AG04449 (cell line): ENCODE measurements at regions not wholly inside any gene's neighbourhood (a gene's known extent, or its start where the extent isn't known, plus 50 kb on each side); places are given as distances from the start of the nearest gene placed in this dataset.

Experiments
- CTCF ChIA-PET: fragments of 350-600 bp; formaldehyde crosslinking; extraction: SDS; loops from one replicate; lab custom pipeline; 2021; ENCODE audit warnings: antibody characterized with exemption; lab: Yijun Ruan, JAX
- POLR2A ChIA-PET: fragments of 400-600, 350-600 bp; formaldehyde crosslinking; extraction: SDS; loops from one replicate; lab custom pipeline; 2020; ENCODE audit warnings: antibody characterized with exemption, inconsistent platforms; lab: Yijun Ruan, JAX
- DNase-seq: peaks from one replicate; pipeline ENCODE4 v3.0.0-alpha.2; 2010; ENCODE audit warnings: low read depth, low spot score
- H3K4me3 ChIP-seq: 2 replicates; pipeline ENCODE4 v1.5.1; 2011; ENCODE audit warnings: low read depth, mild to moderate bottlenecking, control low read depth, low read length
- TF ChIP-seq, protein P1 (sequence below): IDR thresholded peaks from one replicate; pipeline ENCODE4 v1.5.1; 2011; ENCODE audit warnings: mild to moderate bottlenecking, moderate library complexity, low read length, control low read depth, inconsistent platforms; ENCODE audit not compliant: insufficient read depth; ENCODE audit errors: missing control alignments

DNA sequence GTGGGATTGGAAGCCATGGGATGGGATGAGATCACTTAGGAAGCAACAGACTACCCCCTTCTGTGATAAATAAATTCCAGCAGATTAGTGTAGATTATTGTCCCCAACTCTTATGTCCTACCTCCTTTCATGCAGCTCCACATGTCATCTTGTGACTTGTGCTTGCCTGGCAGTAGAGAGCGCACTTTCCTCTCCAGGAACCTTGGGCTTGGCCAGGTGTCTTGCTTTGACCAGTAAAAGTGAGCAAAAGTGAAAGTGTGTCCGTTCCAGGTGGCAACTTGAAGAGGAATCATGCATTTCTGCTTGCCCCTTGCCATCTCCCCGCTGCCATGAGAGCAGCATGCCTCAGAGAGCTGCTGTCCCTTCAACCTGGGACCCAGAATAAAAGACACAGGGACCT lies 122.9 kb upstream of the ERG start:
- TF ChIP-seq, protein P1, sequence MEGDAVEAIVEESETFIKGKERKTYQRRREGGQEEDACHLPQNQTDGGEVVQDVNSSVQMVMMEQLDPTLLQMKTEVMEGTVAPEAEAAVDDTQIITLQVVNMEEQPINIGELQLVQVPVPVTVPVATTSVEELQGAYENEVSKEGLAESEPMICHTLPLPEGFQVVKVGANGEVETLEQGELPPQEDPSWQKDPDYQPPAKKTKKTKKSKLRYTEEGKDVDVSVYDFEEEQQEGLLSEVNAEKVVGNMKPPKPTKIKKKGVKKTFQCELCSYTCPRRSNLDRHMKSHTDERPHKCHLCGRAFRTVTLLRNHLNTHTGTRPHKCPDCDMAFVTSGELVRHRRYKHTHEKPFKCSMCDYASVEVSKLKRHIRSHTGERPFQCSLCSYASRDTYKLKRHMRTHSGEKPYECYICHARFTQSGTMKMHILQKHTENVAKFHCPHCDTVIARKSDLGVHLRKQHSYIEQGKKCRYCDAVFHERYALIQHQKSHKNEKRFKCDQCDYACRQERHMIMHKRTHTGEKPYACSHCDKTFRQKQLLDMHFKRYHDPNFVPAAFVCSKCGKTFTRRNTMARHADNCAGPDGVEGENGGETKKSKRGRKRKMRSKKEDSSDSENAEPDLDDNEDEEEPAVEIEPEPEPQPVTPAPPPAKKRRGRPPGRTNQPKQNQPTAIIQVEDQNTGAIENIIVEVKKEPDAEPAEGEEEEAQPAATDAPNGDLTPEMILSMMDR = no peak
- no peak overlapping the region for H3K4me3 ChIP-seq
- no peak for DNase-seq
- ChIA-PET POLR2A (no interaction called here), CTCF (no interaction called here)

DNA sequence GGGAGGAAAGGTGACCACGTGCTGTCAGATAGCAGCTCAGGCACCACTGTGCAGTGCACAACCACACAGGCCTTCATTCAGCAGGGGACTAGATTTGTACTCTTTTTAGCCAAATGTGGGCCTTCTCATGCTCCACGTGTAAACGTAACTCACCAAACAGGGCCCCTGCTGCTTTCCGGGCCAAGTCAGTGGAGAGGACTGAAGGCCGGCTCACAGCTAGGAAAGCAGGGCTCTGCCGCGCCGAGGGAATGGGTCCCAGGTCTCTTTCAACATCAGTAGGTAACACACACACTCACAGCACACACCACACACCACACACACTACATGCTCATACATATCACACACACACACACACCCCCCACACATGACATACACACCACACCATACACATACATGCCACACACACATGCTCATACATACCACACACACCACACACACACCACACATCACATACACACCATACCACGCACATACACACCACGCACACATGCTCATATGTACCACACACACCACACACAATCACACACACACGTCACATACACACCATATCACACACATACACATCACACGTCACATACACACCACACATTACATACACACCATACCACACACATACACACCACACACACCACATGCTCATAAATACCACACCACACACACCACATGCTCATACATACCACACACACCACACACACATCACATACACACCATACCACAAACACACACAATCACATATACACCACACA lies 124.0 kb upstream of the ERG start:
- DNase-seq = no peak
- POLR2A ChIA-PET = no interaction called here
- CTCF ChIA-PET = no interaction called here
- no peak overlapping the region for H3K4me3 ChIP-seq
- TF ChIP-seq, protein P1 = no peak

DNA sequence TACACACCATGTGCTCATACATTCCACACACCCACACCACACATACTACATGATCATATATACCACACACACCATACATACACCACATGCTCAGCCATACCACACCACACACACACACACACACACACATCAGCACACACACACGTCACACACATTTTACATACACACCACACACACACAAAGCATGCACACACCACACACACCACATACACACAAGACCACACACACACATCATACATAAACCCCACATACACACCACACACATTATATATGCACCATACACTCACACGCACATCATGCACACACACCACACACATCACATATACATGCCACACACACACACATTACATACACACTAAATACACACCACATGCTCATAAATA lies 124.5 kb upstream of the ERG start:
- TF ChIP-seq, protein P1 = no peak
- ChIA-PET POLR2A (no interaction called here), CTCF (no interaction called here)
- no peak for DNase-seq
- H3K4me3 ChIP-seq = no peak overlapping the region

DNA sequence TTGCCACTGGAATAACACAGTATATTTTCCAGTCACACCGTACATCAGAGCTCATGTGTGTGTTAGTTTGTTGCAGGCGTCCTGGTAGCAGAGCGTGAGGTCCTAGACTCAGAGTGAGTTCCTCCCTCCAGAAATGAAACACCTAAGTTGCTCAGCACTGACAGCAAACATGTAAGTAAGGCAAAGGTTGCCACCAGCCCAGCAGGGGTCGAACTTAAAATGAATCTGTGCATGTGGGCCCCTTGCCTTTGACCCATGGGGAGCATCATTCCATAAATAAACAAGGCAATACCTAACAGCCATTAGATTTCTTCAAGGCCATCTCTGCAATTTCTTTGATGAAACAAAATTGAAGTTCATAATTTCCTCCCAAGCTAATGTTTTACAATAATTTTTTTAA lies 125.3 kb upstream of the ERG start:
- DNase-seq = no peak
- CTCF ChIA-PET = no interaction called here
- H3K4me3 ChIP-seq = no peak overlapping the region
- POLR2A ChIA-PET = no interaction called here
- TF ChIP-seq, protein P1 = no peak

DNA sequence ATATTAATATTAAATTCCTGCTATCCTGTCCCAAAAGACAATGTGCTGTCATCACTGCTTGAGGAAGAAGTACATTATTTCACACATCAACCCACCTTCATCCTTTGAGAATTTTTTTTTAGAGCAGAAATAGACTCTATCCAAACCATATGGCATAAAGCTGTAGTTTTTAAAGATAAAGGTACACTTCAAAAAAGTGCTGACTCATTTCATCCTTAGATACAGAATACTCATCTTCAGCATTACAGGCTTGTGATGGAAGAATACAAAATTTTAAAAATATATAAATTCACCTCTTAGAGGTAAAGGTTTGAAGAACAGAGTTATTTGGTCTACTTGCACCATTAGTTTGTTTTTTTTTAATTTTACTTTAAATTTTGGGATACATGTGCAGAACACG lies 126.7 kb upstream of the ERG start:
- ChIA-PET POLR2A (no interaction called here), CTCF (interaction anchor here (1.0 to 1.2 kb wide), 2 partner anchors 10 to 12 kb away, joined by 3 read pairs; no protein-coding TSS in a partner anchor)
- TF ChIP-seq, protein P1 = no peak
- no peak for DNase-seq
- H3K4me3 ChIP-seq = no peak overlapping the region

DNA sequence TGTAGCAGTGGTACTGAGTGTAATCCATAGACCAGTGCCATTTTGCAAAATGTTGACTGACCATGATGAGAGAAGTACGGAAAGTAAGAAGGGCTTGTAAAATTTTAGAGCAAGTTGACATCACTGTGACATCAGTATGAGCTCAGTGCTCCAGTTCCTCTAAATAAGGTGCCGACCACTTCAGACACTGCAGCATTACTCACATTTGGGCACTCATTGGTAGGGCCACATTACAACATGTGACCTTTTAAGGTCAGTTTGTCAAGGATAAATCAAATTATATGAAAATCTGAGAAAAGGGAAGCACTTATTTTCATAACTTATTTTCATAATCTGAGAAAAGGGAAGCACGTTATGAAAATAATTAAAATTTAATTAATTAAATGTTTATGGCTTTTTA lies 128.0 kb upstream of the ERG start:
- ChIA-PET POLR2A (no interaction called here), CTCF (no interaction called here)

More for the DNA sequence above, 128.0 kb upstream of the ERG start:
- no peak overlapping the region for H3K4me3 ChIP-seq
- DNase-seq = no peak
- TF ChIP-seq, protein P1 = no peak
